ENCODE measurements at regions not wholly inside any gene's neighbourhood (a gene's known extent, or its start where the extent isn't known, plus 50 kb on each side); places are given as distances from the start of the nearest gene placed in this dataset.

GRCh38 chr9:13597004-13597403, 317.5 kb upstream of the MPDZ start:
- Histone ChIP-seq H3K36me3 (ENCODE audit: control insufficient read depth in 2 of 2, insufficient read depth in 1 of 2, low read length in 2 of 2) (no peaks in the 10 kb centered on the region), H3K9me3 (ENCODE audit: control insufficient read depth, insufficient read depth, low read depth, low read length) (no peaks in the 10 kb centered on the region), H3K4me1 (ENCODE audit: control insufficient read depth, insufficient read depth, low read length) (no peaks in the 10 kb centered on the region), H3K4me3 (ENCODE audit: low read depth, low read length) (no peak overlapping the region), H3K27ac (ENCODE audit: extremely low read depth, low read depth, low read length) (no peak overlapping the region)
- TF ChIP-seq ZNF121 (tag by site-specific recombination; IDR thresholded peaks at IDR 0.05) (no peak), ZNF768 (tag by site-specific recombination; IDR thresholded peaks at IDR 0.05) (no peak), PRDM4 (tag by site-specific recombination; IDR thresholded peaks at IDR 0.05) (no peak), ZNF513 (tag by site-specific recombination; IDR thresholded peaks at IDR 0.05) (no peak), ZBTB8A (tag by site-specific recombination; IDR thresholded peaks at IDR 0.05) (no peak), ZNF416 (tag by site-specific recombination; IDR thresholded peaks at IDR 0.05) (no peak), ZNF26 (tag by site-specific recombination; IDR thresholded peaks at IDR 0.05) (no peak), ZFP41 (tag by site-specific recombination; IDR thresholded peaks at IDR 0.05; ENCODE audit: borderline replicate concordance) (no peak), ZNF324 (tag by site-specific recombination; IDR thresholded peaks at IDR 0.05) (no peak), PRDM2 (tag by site-specific recombination; IDR thresholded peaks at IDR 0.05; ENCODE audit: borderline replicate concordance) (no peak), ZNF792 (tag by site-specific recombination; IDR thresholded peaks at IDR 0.05) (no peak), ZBTB10 (tag by site-specific recombination; IDR thresholded peaks at IDR 0.05) (no peak), KLF1 (tag by site-specific recombination; IDR thresholded peaks at IDR 0.05) (no peak), PRDM1 (tag by site-specific recombination; IDR thresholded peaks at IDR 0.05) (no peak), ZNF391 (tag by site-specific recombination; IDR thresholded peaks at IDR 0.05; ENCODE audit: borderline replicate concordance, low read depth) (no peak)
- ChIA-PET CTCF (interaction anchor here (0.6 kb wide), 1 partner anchor 506 kb away, joined by 3 read pairs; no protein-coding TSS in a partner anchor), POLR2A (no interaction called here)

Measured in HEK293 (cell line).